ENCODE measurements at regions not wholly inside any gene's neighbourhood (a gene's known extent, or its start where the extent isn't known, plus 50 kb on each side); places are given as distances from the start of the nearest gene placed in this dataset.

DNA sequence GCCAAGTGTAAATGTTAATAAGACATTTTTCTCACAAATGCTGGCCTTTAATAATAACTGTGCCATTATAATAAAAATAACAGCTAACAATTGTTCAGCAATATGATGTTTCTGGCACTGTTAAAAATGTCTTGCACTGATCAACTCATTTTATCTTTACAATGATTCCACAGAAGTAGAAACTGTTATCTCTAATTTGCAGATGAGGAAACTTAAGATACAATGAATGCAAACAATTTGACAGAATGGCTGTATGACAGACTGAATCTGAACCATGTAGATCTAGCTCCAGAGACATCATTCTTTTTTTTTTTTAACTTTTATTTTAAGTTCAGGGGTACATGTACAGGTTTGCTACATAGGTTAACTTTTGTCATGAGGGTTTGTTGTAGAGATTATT lies 755.0 kb downstream of the TBL1XR1 start:
- TF ChIP-seq, protein P1, sequence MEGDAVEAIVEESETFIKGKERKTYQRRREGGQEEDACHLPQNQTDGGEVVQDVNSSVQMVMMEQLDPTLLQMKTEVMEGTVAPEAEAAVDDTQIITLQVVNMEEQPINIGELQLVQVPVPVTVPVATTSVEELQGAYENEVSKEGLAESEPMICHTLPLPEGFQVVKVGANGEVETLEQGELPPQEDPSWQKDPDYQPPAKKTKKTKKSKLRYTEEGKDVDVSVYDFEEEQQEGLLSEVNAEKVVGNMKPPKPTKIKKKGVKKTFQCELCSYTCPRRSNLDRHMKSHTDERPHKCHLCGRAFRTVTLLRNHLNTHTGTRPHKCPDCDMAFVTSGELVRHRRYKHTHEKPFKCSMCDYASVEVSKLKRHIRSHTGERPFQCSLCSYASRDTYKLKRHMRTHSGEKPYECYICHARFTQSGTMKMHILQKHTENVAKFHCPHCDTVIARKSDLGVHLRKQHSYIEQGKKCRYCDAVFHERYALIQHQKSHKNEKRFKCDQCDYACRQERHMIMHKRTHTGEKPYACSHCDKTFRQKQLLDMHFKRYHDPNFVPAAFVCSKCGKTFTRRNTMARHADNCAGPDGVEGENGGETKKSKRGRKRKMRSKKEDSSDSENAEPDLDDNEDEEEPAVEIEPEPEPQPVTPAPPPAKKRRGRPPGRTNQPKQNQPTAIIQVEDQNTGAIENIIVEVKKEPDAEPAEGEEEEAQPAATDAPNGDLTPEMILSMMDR (IDR thresholded peaks at IDR 0.05) = no peak
- no peak for TF ChIP-seq POLR2A (IDR thresholded peaks at IDR 0.05)

Measured in gastroesophageal sphincter (tissue), 3 donors.